ENCODE measurements at regions not wholly inside any gene's neighbourhood (a gene's known extent, or its start where the extent isn't known, plus 50 kb on each side); places are given as distances from the start of the nearest gene placed in this dataset.
A peak's percentile ranks its signal among the peaks of the same experiment; 100 is the strongest.
"Not testable (repeated sequence)": the region's sequence is repeated elsewhere in the genome, so short reads cannot be mapped to it uniquely, and the experiment has no call there.

DNA sequence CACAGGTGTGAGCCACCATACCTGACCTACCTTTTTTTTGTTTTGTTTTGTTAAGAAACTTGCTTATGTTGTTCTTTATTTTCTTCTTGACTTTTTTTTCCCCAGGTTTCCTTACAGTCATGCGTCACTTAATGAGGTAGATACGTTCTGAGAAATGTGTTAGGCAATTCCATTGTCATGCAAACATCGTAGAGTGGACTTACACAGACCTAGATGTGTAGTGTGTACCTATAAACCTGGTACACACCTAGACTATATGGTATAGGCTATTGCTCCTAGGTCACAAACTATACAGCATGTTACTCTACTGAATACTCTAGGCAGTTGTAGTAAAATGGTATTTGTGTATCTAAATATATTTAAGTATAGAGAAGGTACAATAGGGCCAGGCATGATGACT, 448.6 kb downstream of the SPATA31D1 start:
- H3K36me3 ChIP-seq (ENCODE audit: control insufficient read depth, insufficient read depth, low read length); H3K4me3 ChIP-seq (ENCODE audit: extremely low read depth, insufficient read depth, low read length, poor library complexity, severe bottlenecking); H3K4me1 ChIP-seq (ENCODE audit: control insufficient read depth, insufficient read depth, low read length, poor library complexity, severe bottlenecking); H3K9me3 ChIP-seq (ENCODE audit: control insufficient read depth, low read length); H3K27ac ChIP-seq (ENCODE audit: low read depth, low read length, severe bottlenecking): not testable (repeated sequence)
- WGBS, 2 experiments (ENCODE audit: insufficient coverage in 2 of 2) = no CpG with 5 or more reads among the region's 3 CpGs

DNA sequence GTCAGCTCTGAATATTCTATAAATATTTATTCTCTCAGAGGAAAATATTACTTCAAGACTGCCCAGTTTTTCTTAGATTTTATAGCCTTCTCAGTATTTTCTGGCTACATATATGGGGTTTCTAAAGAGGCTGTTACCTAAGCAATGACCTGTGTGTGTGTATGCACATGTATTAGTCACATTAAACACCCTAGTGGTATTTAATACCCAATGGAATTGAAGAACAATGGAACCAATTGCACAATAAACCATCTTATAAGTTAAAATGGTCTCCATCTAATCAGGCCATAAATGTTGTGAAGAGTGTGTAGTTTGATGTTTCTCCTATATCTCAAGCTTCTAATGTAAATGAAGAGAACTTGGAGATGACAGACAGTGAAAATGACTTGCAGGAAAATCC, 450.0 kb downstream of the SPATA31D1 start:
- peaks cover 6% of the 10 kb centered on the region for H3K9me3 ChIP-seq (ENCODE audit: control insufficient read depth, low read length)
- no peak overlapping the region for H3K4me3 ChIP-seq (ENCODE audit: extremely low read depth, insufficient read depth, low read length, poor library complexity, severe bottlenecking)
- H3K4me1 ChIP-seq (ENCODE audit: control insufficient read depth, insufficient read depth, low read length, poor library complexity, severe bottlenecking) = no peaks in the 10 kb centered on the region
- H3K36me3 ChIP-seq (ENCODE audit: control insufficient read depth, insufficient read depth, low read length) = no peaks in the 10 kb centered on the region
- H3K27ac ChIP-seq (ENCODE audit: low read depth, low read length, severe bottlenecking) = no peak overlapping the region

DNA sequence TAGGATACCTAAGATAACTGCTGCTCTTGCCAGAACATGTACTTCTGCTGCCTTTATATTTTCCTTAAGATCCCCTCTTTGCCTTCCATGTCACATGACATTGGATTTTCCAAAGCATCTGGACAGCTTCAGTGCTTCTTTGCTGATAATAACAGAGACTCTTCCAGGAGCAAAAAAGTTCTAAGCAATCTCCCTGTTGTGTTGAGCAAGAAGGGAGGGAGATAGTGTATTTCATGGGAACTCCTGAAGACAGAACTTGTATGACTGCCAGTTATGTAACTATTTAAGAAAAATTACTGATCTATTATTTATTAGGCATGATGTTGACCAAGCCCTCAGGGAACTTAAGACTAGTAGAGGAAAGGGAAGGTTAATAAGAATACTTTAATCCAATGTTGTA, 454.7 kb downstream of the SPATA31D1 start:
- no peaks in the 10 kb centered on the region for H3K4me1 ChIP-seq (ENCODE audit: control insufficient read depth, insufficient read depth, low read length, poor library complexity, severe bottlenecking)
- H3K9me3 ChIP-seq (ENCODE audit: control insufficient read depth, low read length) = peaks cover 15% of the 10 kb centered on the region
- no peak overlapping the region for H3K27ac ChIP-seq (ENCODE audit: low read depth, low read length, severe bottlenecking)
- no peak overlapping the region for H3K4me3 ChIP-seq (ENCODE audit: extremely low read depth, insufficient read depth, low read length, poor library complexity, severe bottlenecking)
- no peaks in the 10 kb centered on the region for H3K36me3 ChIP-seq (ENCODE audit: control insufficient read depth, insufficient read depth, low read length)

DNA sequence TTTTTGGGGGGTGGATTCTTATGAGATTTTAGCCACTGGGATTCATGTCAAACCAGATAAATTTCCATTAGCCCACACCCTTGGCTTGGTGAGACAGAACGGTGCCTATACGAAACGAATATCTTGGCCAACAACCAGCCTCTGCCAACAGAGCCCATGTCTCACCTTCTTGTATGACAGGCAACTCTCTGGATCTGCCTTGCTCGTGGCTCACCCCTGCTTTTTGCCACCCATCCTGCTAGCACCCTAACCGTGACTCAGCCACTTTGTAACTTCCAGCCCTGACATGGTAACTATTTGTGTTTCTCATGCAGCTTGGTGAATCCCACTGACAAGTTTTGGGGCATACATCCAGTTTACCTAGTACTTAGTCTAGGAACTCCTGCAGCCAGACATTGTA, 457.0 kb downstream of the SPATA31D1 start:
- H3K9me3 ChIP-seq (ENCODE audit: control insufficient read depth, low read length) = peaks cover 13% of the 10 kb centered on the region
- WGBS, 2 experiments (ENCODE audit: insufficient coverage in 2 of 2) = 84 to 100% methylated on average over 5 of the region's 5 CpGs
- no peaks in the 10 kb centered on the region for H3K4me1 ChIP-seq (ENCODE audit: control insufficient read depth, insufficient read depth, low read length, poor library complexity, severe bottlenecking)
- no peak overlapping the region for H3K27ac ChIP-seq (ENCODE audit: low read depth, low read length, severe bottlenecking)
- H3K36me3 ChIP-seq (ENCODE audit: control insufficient read depth, insufficient read depth, low read length) = no peaks in the 10 kb centered on the region
- no peak overlapping the region for H3K4me3 ChIP-seq (ENCODE audit: extremely low read depth, insufficient read depth, low read length, poor library complexity, severe bottlenecking)

DNA sequence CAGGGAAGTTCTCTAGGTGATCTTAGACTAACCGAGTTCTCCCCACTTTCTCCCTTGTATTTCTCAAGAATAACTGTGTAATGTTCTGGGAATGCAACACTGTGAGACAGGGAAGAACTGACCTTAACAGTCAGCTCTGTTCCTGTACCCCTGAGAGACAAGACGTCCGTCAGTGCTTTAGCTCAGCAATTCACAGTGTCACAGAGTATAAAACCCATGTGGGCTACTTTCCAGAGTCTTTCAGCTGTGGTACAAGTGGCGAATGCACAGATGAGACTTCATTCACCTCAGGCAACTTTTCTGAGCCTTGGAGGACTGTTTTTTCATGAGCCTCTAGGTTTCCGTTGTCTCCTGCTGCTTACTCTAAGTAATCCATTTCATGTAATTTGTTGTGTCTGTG, 458.8 kb downstream of the SPATA31D1 start:
- H3K27ac ChIP-seq (ENCODE audit: low read depth, low read length, severe bottlenecking) = no peak overlapping the region
- 92% methylated on average over 3 of the region's 5 CpGs for WGBS, 2 experiments (ENCODE audit: insufficient coverage in 2 of 2)
- peaks cover 9% of the 10 kb centered on the region for H3K9me3 ChIP-seq (ENCODE audit: control insufficient read depth, low read length)
- H3K4me1 ChIP-seq (ENCODE audit: control insufficient read depth, insufficient read depth, low read length, poor library complexity, severe bottlenecking) = no peaks in the 10 kb centered on the region
- no peak overlapping the region for H3K4me3 ChIP-seq (ENCODE audit: extremely low read depth, insufficient read depth, low read length, poor library complexity, severe bottlenecking)
- no peaks in the 10 kb centered on the region for H3K36me3 ChIP-seq (ENCODE audit: control insufficient read depth, insufficient read depth, low read length)

DNA sequence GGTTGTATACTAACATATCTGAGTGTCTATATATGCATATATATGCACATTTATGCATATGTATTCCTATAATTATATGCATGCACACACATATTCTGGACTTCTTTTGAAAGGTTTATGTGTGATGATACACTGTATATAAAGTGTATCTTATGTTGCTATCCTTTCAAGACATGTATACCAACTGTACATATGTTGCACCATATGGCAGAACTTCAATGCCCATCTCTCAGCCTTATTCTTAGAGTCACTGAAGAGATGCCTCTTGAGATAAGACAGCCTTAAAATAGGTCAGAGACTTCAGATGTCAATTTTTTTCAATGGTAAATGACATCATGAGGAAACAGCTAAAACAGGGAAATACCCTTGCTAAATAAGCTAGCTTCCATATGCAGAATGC, 461.4 kb downstream of the SPATA31D1 start:
- Histone ChIP-seq H3K9me3 (ENCODE audit: control insufficient read depth, low read length) (peaks cover 9% of the 10 kb centered on the region), H3K27ac (ENCODE audit: low read depth, low read length, severe bottlenecking) (no peak overlapping the region), H3K4me3 (ENCODE audit: extremely low read depth, insufficient read depth, low read length, poor library complexity, severe bottlenecking) (no peak overlapping the region), H3K36me3 (ENCODE audit: control insufficient read depth, insufficient read depth, low read length) (no peaks in the 10 kb centered on the region), H3K4me1 (ENCODE audit: control insufficient read depth, insufficient read depth, low read length, poor library complexity, severe bottlenecking) (no peaks in the 10 kb centered on the region)

DNA sequence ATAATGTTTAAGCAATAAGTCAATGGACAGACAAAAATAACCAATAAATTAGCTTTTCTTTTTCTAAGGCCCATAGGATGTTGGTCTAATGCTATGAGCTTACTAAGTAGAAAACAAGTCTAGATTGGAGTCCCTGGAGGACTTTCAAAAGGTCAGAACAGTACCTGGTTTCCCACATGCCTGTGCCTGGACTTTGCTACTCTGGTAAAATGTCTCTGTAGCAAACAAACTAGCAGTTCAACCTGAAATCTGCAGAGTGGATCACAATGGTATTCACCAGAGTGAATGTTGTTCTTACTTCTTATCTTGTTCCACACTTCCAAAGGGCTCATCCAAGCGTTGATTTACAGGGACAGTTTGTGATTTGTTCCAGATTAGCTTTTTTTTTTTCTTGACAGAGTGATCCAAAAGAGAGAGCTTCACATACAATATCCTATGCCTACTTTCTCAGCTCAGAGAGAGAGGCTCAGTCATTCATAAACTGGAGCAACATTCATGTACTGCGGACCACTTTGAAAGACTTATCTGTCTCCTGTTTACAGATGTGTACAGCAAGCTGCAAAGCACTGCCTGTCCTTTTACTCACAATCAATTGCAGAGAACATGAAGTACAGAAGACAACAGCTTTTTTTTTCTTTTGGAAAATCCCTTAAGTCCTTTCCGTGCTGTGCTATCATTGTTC, 466.1 kb downstream of the SPATA31D1 start:
- H3K27ac ChIP-seq (ENCODE audit: low read depth, low read length, severe bottlenecking) = peak overlapping the region; percentile 43
- H3K4me1 ChIP-seq (ENCODE audit: control insufficient read depth, insufficient read depth, low read length, poor library complexity, severe bottlenecking) = peaks cover 9% of the 10 kb centered on the region
- no peaks in the 10 kb centered on the region for H3K36me3 ChIP-seq (ENCODE audit: control insufficient read depth, insufficient read depth, low read length)
- WGBS, 2 experiments (ENCODE audit: insufficient coverage in 2 of 2) = 100% methylated on average over 1 of the region's 3 CpGs
- H3K4me3 ChIP-seq (ENCODE audit: extremely low read depth, insufficient read depth, low read length, poor library complexity, severe bottlenecking) = no peak overlapping the region
- H3K9me3 ChIP-seq (ENCODE audit: control insufficient read depth, low read length) = no peaks in the 10 kb centered on the region

DNA sequence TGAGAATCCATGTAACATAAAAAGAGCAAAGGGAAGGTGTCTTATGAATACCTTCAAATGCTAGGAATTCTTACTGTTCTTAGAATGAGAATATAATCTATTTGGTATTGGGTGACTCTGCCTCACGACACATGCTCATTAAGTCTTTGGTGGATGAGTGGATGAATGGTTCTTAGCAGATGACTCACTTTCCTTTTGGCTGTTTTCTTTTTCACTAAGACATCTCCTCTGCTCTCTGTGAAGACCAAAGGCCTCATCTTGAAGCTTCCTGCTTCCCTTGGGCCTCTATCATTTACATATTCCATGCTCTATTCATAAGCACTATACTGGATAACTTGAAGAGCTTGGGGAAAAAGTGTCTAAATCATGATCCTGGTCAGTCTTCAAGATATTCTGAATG, 468.1 kb downstream of the SPATA31D1 start:
- Histone ChIP-seq H3K9me3 (ENCODE audit: control insufficient read depth, low read length) (no peaks in the 10 kb centered on the region), H3K4me1 (ENCODE audit: control insufficient read depth, insufficient read depth, low read length, poor library complexity, severe bottlenecking) (peaks cover 9% of the 10 kb centered on the region), H3K4me3 (ENCODE audit: extremely low read depth, insufficient read depth, low read length, poor library complexity, severe bottlenecking) (no peak overlapping the region), H3K36me3 (ENCODE audit: control insufficient read depth, insufficient read depth, low read length) (no peaks in the 10 kb centered on the region), H3K27ac (ENCODE audit: low read depth, low read length, severe bottlenecking) (no peak overlapping the region)
- no CpG with 5 or more reads among the region's 1 CpG for WGBS, 2 experiments (ENCODE audit: insufficient coverage in 2 of 2)

DNA sequence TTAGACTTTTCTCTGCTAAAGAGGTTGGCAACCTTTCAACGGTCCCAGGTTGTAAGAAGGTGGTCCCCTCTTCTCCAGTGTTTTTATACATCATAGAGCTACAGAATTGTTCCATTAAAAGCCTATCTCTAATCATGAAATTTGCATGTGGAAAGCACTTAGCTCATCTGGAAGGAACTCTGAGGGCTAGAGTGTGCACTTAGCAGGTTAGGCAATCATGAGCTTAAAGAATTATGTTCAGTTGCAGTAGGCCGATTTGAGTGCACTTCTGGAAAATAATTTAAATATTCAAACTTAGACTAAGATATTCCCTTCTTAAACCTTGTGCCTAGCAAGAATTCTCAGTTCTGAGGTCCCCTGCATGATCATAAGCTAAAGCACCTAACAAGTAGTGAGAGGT, 468.7 kb downstream of the SPATA31D1 start:
- no CpG with 5 or more reads among the region's 2 CpGs for WGBS, 2 experiments (ENCODE audit: insufficient coverage in 2 of 2)
- Histone ChIP-seq H3K4me1 (ENCODE audit: control insufficient read depth, insufficient read depth, low read length, poor library complexity, severe bottlenecking) (peaks cover 9% of the 10 kb centered on the region), H3K27ac (ENCODE audit: low read depth, low read length, severe bottlenecking) (no peak overlapping the region), H3K9me3 (ENCODE audit: control insufficient read depth, low read length) (no peaks in the 10 kb centered on the region), H3K4me3 (ENCODE audit: extremely low read depth, insufficient read depth, low read length, poor library complexity, severe bottlenecking) (no peak overlapping the region), H3K36me3 (ENCODE audit: control insufficient read depth, insufficient read depth, low read length) (no peaks in the 10 kb centered on the region)

DNA sequence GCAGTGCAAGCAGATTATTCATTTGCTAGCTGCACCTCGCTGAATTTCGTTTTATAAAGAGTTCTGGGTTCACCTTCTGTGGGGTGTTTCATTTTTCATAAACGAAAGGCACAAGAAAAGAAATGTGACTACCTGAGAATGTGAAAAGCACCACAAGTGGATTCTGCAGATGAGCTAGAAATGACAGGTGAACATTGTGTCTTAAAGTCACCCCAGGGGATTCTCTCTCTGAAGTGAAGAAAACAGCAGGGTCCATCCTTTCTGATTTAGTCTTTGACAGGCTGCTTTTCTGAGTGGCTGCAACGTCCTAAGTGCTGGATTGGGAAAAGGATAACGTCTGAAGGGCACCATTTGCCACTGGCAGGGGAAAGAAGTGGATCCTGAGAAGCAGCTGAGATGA, 469.3 kb downstream of the SPATA31D1 start:
- peaks cover 9% of the 10 kb centered on the region for H3K4me1 ChIP-seq (ENCODE audit: control insufficient read depth, insufficient read depth, low read length, poor library complexity, severe bottlenecking)

DNA sequence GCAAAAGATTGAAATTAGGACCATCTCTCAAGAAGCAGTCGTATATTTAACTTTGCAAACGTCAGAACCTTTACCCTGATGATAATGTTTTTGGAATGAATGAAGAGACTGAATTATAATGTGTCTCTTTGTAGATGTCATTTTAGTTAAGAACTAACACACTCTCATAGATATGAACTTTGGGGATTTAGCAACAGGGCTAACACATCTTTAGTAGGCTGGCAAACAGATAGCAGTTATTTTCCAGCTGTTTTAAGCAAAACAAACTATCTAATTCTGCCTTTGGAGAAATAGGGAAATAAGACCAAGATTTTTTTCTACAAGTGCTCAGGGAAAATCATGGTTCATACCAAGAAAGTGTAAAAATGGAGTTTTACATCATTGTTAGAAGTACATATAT, 469.7 kb downstream of the SPATA31D1 start:
- 100% methylated on average over 1 of the region's 2 CpGs; no CpG with 5 or more reads in 1 of the 2 experiments for WGBS, 2 experiments (ENCODE audit: insufficient coverage in 2 of 2)
- H3K9me3 ChIP-seq (ENCODE audit: control insufficient read depth, low read length) = no peaks in the 10 kb centered on the region

More for the DNA sequence above, 469.3 kb downstream of the SPATA31D1 start:
- no peaks in the 10 kb centered on the region for H3K9me3 ChIP-seq (ENCODE audit: control insufficient read depth, low read length)
- H3K4me3 ChIP-seq (ENCODE audit: extremely low read depth, insufficient read depth, low read length, poor library complexity, severe bottlenecking) = no peak overlapping the region
- no peaks in the 10 kb centered on the region for H3K36me3 ChIP-seq (ENCODE audit: control insufficient read depth, insufficient read depth, low read length)
- H3K27ac ChIP-seq (ENCODE audit: low read depth, low read length, severe bottlenecking) = no peak overlapping the region
- 76 to 77% methylated on average over 5 of the region's 5 CpGs for WGBS, 2 experiments (ENCODE audit: insufficient coverage in 2 of 2)

More for the DNA sequence above, 469.7 kb downstream of the SPATA31D1 start:
- no peak overlapping the region for H3K27ac ChIP-seq (ENCODE audit: low read depth, low read length, severe bottlenecking)
- H3K36me3 ChIP-seq (ENCODE audit: control insufficient read depth, insufficient read depth, low read length) = no peaks in the 10 kb centered on the region
- peaks cover 9% of the 10 kb centered on the region for H3K4me1 ChIP-seq (ENCODE audit: control insufficient read depth, insufficient read depth, low read length, poor library complexity, severe bottlenecking)
- H3K4me3 ChIP-seq (ENCODE audit: extremely low read depth, insufficient read depth, low read length, poor library complexity, severe bottlenecking) = no peak overlapping the region

Measured in mesodermal cell (in vitro differentiated cells).